GM12878 (cell line): ENCODE measurements at regions not wholly inside any gene's neighbourhood (a gene's known extent, or its start where the extent isn't known, plus 50 kb on each side); places are given as distances from the start of the nearest gene placed in this dataset.
A peak's percentile ranks its signal among the peaks of the same experiment; 100 is the strongest.

Experiments
- ATAC-seq: fragments of 200-7000 bp; cut with Tn5 transposase; 3 replicates; pipeline ENCODE4 v1.9.1; 2020; ENCODE audit warnings: mild to moderate bottlenecking, moderate library complexity
- BruUV-seq: library from RNA; stranded (reverse); fragments of 400-500 nt; replicated peaks from 2 replicates; lab custom pipeline; 2021; lab: Mats Ljungman, UMichigan
- CTCF ChIA-PET: fragments of 300-600 bp; sonication (Branson Sonifier 250); formaldehyde crosslinking; extraction: SDS; loops from one replicate; lab custom pipeline; 2021; ENCODE audit warnings: inconsistent platforms; lab: Yijun Ruan, JAX
- POLR2A ChIA-PET: fragments of 350-600 bp; formaldehyde crosslinking; extraction: SDS; loops from one replicate; lab custom pipeline; 2021; ENCODE audit warnings: inconsistent platforms; lab: Charles Lee
- RAD21 ChIA-PET: fragments of 300-600 bp; sonication (Branson Sonifier 250); formaldehyde crosslinking; loops from one replicate; lab custom pipeline; 2023; ENCODE audit warnings: antibody characterized with exemption; ENCODE audit not compliant: unreplicated experiment; lab: Charles Lee
- SMC1A ChIA-PET: fragments of 300-600 bp; sonication (Branson Sonifier 250); formaldehyde crosslinking; loops from one replicate; lab custom pipeline; 2023; ENCODE audit not compliant: unreplicated experiment, uncharacterized antibody; lab: Charles Lee
- DNase-seq: peaks from one replicate; pipeline ENCODE4 v3.0.0-alpha.2; 2011; ENCODE audit warnings: low read depth, low spot score
- FAIRE-seq: peaks from 3 replicates; lab custom pipeline; 2011; peaks lifted over from hg19 to GRCh38; lab: Jason Lieb, UNC
- H2AFZ ChIP-seq: 2 replicates; pipeline ENCODE4 v1.6.0; 2011; ENCODE audit warnings: low read depth, low read length, control low read depth; ENCODE audit not compliant: control insufficient read depth
- H3K27ac ChIP-seq: 2 replicates; pipeline ENCODE4 v1.5.1; 2011; ENCODE audit warnings: control low read depth; ENCODE audit not compliant: control insufficient read depth, insufficient read depth
- H3K27me3 ChIP-seq, 2 experiments: replicated peaks in 1 of 2; 2 replicates each; pipeline versions ENCODE4 v1.6.0 to v1.6.1; 2011; ENCODE audit warnings: low read length in 1 of 2; ENCODE audit not compliant: control insufficient read depth in 2 of 2, insufficient read depth in 2 of 2
- H3K36me3 ChIP-seq, 2 experiments: 2 replicates each; pipeline ENCODE4 v1.5.1; 2011; ENCODE audit warnings: low read length in 1 of 2; ENCODE audit not compliant: control insufficient read depth in 2 of 2, insufficient read depth in 2 of 2
- H3K4me1 ChIP-seq: 2 replicates; pipeline ENCODE4 v1.6.1; 2011; ENCODE audit warnings: mild to moderate bottlenecking, low read length, moderate library complexity, mixed read lengths; ENCODE audit not compliant: control insufficient read depth, insufficient read depth
- H3K4me2 ChIP-seq: 2 replicates; pipeline ENCODE4 v1.6.0; 2011; ENCODE audit warnings: control low read depth; ENCODE audit not compliant: control insufficient read depth, insufficient read depth
- H3K4me3 ChIP-seq: fragments of 200-600 bp; sonication (generic); 2 replicates; pipeline ENCODE4 v1.5.1; 2016
- H3K79me2 ChIP-seq: 2 replicates; pipeline ENCODE4 v1.6.0; 2011; ENCODE audit warnings: low read length; ENCODE audit not compliant: control insufficient read depth, insufficient read depth
- H3K9ac ChIP-seq: 2 replicates; pipeline ENCODE4 v1.8.0; 2011; ENCODE audit warnings: low read length, control low read depth, mixed read lengths; ENCODE audit not compliant: control insufficient read depth, insufficient read depth
- H3K9me3 ChIP-seq: replicated peaks from 3 replicates; pipeline ENCODE4 v1.5.1; 2011; ENCODE audit warnings: mild to moderate bottlenecking, low read length; ENCODE audit not compliant: control insufficient read depth, insufficient read depth
- H4K20me1 ChIP-seq: 2 replicates; pipeline ENCODE4 v1.6.0; 2011; ENCODE audit not compliant: control insufficient read depth, insufficient read depth
- BMI1 ChIP-seq: fragments of 450-650 bp; IDR thresholded peaks from 2 replicates; pipeline ENCODE4 v1.6.1; 2016; ENCODE audit warnings: mild to moderate bottlenecking, moderate library complexity, borderline replicate concordance
- CHD2 ChIP-seq: IDR thresholded peaks from 2 replicates; pipeline ENCODE4 v1.6.1; 2011; ENCODE audit warnings: low read depth, low read length, improper control_type of control experiment, borderline replicate concordance
- CHD4 ChIP-seq: fragments of 200-600 bp; sonication (generic); IDR thresholded peaks from 2 replicates; pipeline ENCODE4 v1.6.1; 2016; ENCODE audit warnings: mild to moderate bottlenecking
- EGR1 ChIP-seq, 2 experiments: IDR thresholded peaks; 1 replicate in 1 of 2; 2 replicates in 1 of 2; pipeline ENCODE4 v1.6.1; 2011 to 2012; ENCODE audit warnings: low read depth in 2 of 2, low read length in 2 of 2, borderline replicate concordance in 1 of 2, mild to moderate bottlenecking in 1 of 2, moderate library complexity in 1 of 2
- EP300 ChIP-seq, 2 experiments: fragments of 150-350 bp in 1 of 2; IDR thresholded peaks; 2 replicates each; pipeline ENCODE4 v1.6.1; 2011 to 2012; ENCODE audit warnings: low read depth in 2 of 2, low read length in 2 of 2, borderline replicate concordance in 1 of 2, improper control_type of control experiment in 1 of 2, inconsistent platforms in 1 of 2; ENCODE audit not compliant: control insufficient read depth in 1 of 2
- HDAC6 ChIP-seq: fragments of 200-600 bp; sonication (generic); IDR thresholded peaks from one replicate; pipeline ENCODE4 v1.8.0; 2017; ENCODE audit warnings: antibody characterized with exemption; ENCODE audit not compliant: unreplicated experiment
- LARP7 ChIP-seq: fragments of 450-650 bp; IDR thresholded peaks from 2 replicates; pipeline ENCODE4 v1.6.1; 2017; ENCODE audit warnings: mild to moderate bottlenecking
- MTA2 ChIP-seq: fragments of 450-650 bp; IDR thresholded peaks from 2 replicates; pipeline ENCODE4 v1.6.1; 2016; ENCODE audit warnings: low read depth, mild to moderate bottlenecking, moderate library complexity
- NFYA ChIP-seq: IDR thresholded peaks from 2 replicates; pipeline ENCODE4 v1.6.1; 2011; ENCODE audit warnings: low read depth, mild to moderate bottlenecking, low read length, improper control_type of control experiment, borderline replicate concordance
- NR2C2 ChIP-seq: IDR thresholded peaks from 2 replicates; pipeline ENCODE4 v1.6.1; 2011; ENCODE audit warnings: borderline replicate concordance, low read depth; ENCODE audit not compliant: control insufficient read depth, insufficient read length
- NR2F1 ChIP-seq: fragments of 450-650 bp; conservative IDR thresholded peaks from 2 replicates; pipeline ENCODE4 v1.6.1; 2017; ENCODE audit warnings: mild to moderate bottlenecking
- PKNOX1 ChIP-seq: fragments of 450-650 bp; IDR thresholded peaks from 2 replicates; pipeline ENCODE4 v1.6.1; 2016; ENCODE audit warnings: mild to moderate bottlenecking
- ZBED1 ChIP-seq: IDR thresholded peaks from 2 replicates; pipeline ENCODE4 v1.6.1; 2016; ENCODE audit warnings: borderline replicate concordance
- in situ Hi-C: fragments of 300-500 bp; cut with MboI; formaldehyde crosslinking; loops from 9 replicates; pipeline ENCODE4 v1.14.3; 2018; ENCODE audit warnings: mixed read lengths
- intact Hi-C: fragments of 100-400 bp; cut with micrococcal nuclease; formaldehyde crosslinking; loops from one replicate; pipeline ENCODE4 v1.14.2; 2022; ENCODE audit not compliant: unreplicated experiment

GRCh38 chr5:28544501-28544900, 1506.1 kb upstream of the CDH9 start (continued):
- TF ChIP-seq MTA2 (peak; percentile 73), NFYA (no peak), CHD2 (no peak), ZBED1 (no peak), BMI1 (0 out of 2 replicates have a peak, but pooled peaks have one; percentile 19), LARP7 (no peak)

- Histone ChIP-seq H3K9me3 (no peaks in the 10 kb centered on the region), H3K79me2 (no peaks in the 10 kb centered on the region), H3K4me3 (no peak overlapping the region), H3K9ac (no peak overlapping the region), H3K27me3 (no peaks in the 10 kb centered on the region), H3K27ac (no peak overlapping the region), H3K36me3 (no peaks in the 10 kb centered on the region), H4K20me1 (no peaks in the 10 kb centered on the region), H2AFZ (no peak overlapping the region), H3K4me1 (no peaks in the 10 kb centered on the region), H3K4me2 (no peak overlapping the region)
- in situ Hi-C loops = no loop called here
- intact Hi-C loops = no loop called here
- no TSS peak for BruUV-seq
- RAD21 ChIA-PET = interaction anchor here (0.7 to 1.6 kb wide), 6 partner anchors 19 to 109 kb away, joined by 3 to 9 read pairs (median 4); no protein-coding TSS in a partner anchor
- CTCF ChIA-PET = interaction anchor here (2.1 kb wide), 1 partner anchor 70 kb away, joined by 20 read pairs; no protein-coding TSS in a partner anchor
- POLR2A ChIA-PET = no interaction called here
- peak; percentile 57 for ATAC-seq
- no peak for TF ChIP-seq CHD4
- no peak for TF ChIP-seq HDAC6
- 0 out of 2 replicates have a peak, but pooled peaks have one; percentile 25 for TF ChIP-seq NR2F1
- TF ChIP-seq PKNOX1 = peak; percentile 50
- TF ChIP-seq MTA2 = peak; percentile 69
- no peak for TF ChIP-seq NR2C2
- TF ChIP-seq EGR1 (IDR thresholded peaks at IDR 0.05; ENCODE audit: borderline replicate concordance in 1 of 2, low read depth in 2 of 2, low read length in 2 of 2) = no peak
- TF ChIP-seq EP300 (IDR thresholded peaks at IDR 0.05; ENCODE audit: borderline replicate concordance in 1 of 2, control insufficient read depth in 1 of 2, low read depth in 2 of 2, low read length in 2 of 2) = peak in 1 of 2 experiments; percentile 7; a peak in 1 of 4 replicates
- no peak for FAIRE-seq
- SMC1A ChIA-PET = interaction anchor here (0.8 to 2.8 kb wide), 12 partner anchors 9 to 223 kb away, joined by 3 to 10 read pairs (median 4); no protein-coding TSS in a partner anchor
- DNase-seq = no peak
These were observed 1505.2 kb upstream of the CDH9 start for GRCh38 chr5:28543473-28544098.
